ENCODE measurements at regions not wholly inside any gene's neighbourhood (a gene's known extent, or its start where the extent isn't known, plus 50 kb on each side); places are given as distances from the start of the nearest gene placed in this dataset.
"Not testable (repeated sequence)": the region's sequence is repeated elsewhere in the genome, so short reads cannot be mapped to it uniquely, and the experiment has no call there.

GRCh38 chr16:76023835-76024234 lies 253.4 kb upstream of the CNTNAP4 start:
- DNase-seq, result no peak

GRCh38 chr16:76035689-76036088 lies 241.5 kb upstream of the CNTNAP4 start:
- DNase-seq, result no peak

GRCh38 chr16:76038097-76038496 lies 239.1 kb upstream of the CNTNAP4 start:
- no peak for DNase-seq

GRCh38 chr16:76052725-76053124 lies 224.5 kb upstream of the CNTNAP4 start:
- no peak for DNase-seq

GRCh38 chr16:76059186-76059585 lies 218.0 kb upstream of the CNTNAP4 start:
- no peak for DNase-seq

GRCh38 chr16:76059701-76060100 lies 217.5 kb upstream of the CNTNAP4 start:
- DNase-seq, result no peak

- DNase-seq, result no peak
Measured at GRCh38 chr16:76071690-76072089, 205.5 kb upstream of the CNTNAP4 start.

GRCh38 chr16:76081967-76082366 lies 195.2 kb upstream of the CNTNAP4 start:
- DNase-seq, result no peak

- no peak for DNase-seq
Measured at GRCh38 chr16:76106647-76107046, 170.6 kb upstream of the CNTNAP4 start.

- DNase-seq, result no peak
Measured at GRCh38 chr16:76108460-76108859, 168.7 kb upstream of the CNTNAP4 start.

- DNase-seq, result no peak
Measured at GRCh38 chr16:76114681-76115080, 162.5 kb upstream of the CNTNAP4 start.

GRCh38 chr16:76118344-76118743 lies 158.9 kb upstream of the CNTNAP4 start:
- DNase-seq, result no peak

GRCh38 chr16:76121636-76122035 lies 155.6 kb upstream of the CNTNAP4 start:
- no peak for DNase-seq

- DNase-seq, result no peak
Measured at GRCh38 chr16:76123966-76124365, 153.2 kb upstream of the CNTNAP4 start.

GRCh38 chr16:76125871-76126270 lies 151.3 kb upstream of the CNTNAP4 start:
- DNase-seq, result no peak

GRCh38 chr16:76138056-76138455 lies 139.1 kb upstream of the CNTNAP4 start:
- not testable (repeated sequence) for DNase-seq

GRCh38 chr16:76157629-76158028 lies 119.6 kb upstream of the CNTNAP4 start:
- DNase-seq, result no peak

GRCh38 chr16:76162046-76162445 lies 115.2 kb upstream of the CNTNAP4 start:
- no peak for DNase-seq

GRCh38 chr16:76164970-76165558 lies 112.1 kb upstream of the CNTNAP4 start:
- no peak for DNase-seq

GRCh38 chr16:76175718-76176117 lies 101.5 kb upstream of the CNTNAP4 start:
- DNase-seq, result no peak

GRCh38 chr16:76176153-76176552 lies 101.0 kb upstream of the CNTNAP4 start:
- DNase-seq, result no peak

- DNase-seq, result no peak
Measured at GRCh38 chr16:76176616-76177015, 100.6 kb upstream of the CNTNAP4 start.

- DNase-seq, result no peak
Measured at GRCh38 chr16:76182041-76182635, 95.1 kb upstream of the CNTNAP4 start.

GRCh38 chr16:76183647-76184046 lies 93.6 kb upstream of the CNTNAP4 start:
- no peak for DNase-seq

- no peak for DNase-seq
Measured at GRCh38 chr16:76190057-76190456, 87.1 kb upstream of the CNTNAP4 start.

All from femur (tissue), 1 donor.